B cell (primary cell): ENCODE measurements at regions not wholly inside any gene's neighbourhood (a gene's known extent, or its start where the extent isn't known, plus 50 kb on each side); places are given as distances from the start of the nearest gene placed in this dataset.

Experiments used
- CTCF ChIP-seq: fragments of 200-600 bp; IDR thresholded peaks from one replicate; pipeline ENCODE4 v1.8.0; 2022; ENCODE audit warnings: antibody characterized with exemption, mild to moderate bottlenecking
- EZH2 ChIP-seq: IDR thresholded peaks from 2 replicates; pipeline ENCODE4 v1.6.1; 2012; ENCODE audit warnings: borderline replicate concordance, low read depth, mild to moderate bottlenecking, moderate library complexity, low read length; ENCODE audit not compliant: insufficient read depth, poor library complexity, severe bottlenecking

DNA sequence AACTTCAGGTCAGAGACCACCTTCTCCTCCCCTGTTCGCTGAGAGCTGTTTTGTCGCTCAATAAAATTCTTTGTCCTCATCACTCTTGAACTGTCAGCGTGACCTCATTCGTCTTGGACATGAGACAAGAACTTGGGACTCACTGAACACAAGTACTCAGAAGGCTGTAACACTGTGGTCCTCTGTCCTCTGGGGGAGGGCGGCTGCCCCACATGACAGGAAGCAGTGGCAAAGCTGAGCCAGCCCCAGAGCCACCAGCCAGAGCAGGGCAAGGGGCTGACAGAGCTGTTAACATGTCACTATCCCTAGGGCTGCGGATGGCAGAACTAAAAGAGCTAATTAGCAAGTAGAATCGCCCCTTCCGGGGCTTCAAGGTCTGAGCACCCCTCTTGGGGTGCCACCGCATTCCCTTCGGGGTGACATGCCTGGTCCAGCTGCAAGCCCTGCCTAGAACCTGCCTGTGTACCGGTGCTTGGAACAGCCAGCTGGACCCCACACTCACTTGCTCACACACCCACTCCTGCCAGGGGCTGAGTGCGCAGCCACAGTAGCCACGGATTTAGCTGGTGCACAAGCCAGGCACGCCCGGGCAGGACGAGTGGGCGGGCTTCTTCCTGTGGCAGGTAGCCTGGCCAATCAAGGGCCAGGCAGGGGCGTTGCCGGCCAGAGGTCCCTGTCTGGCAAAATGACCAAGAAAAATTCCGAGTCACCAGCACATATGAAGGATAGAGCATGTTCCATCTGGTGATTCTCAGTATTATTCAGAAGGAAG lies 648.6 kb upstream of the AGA start:
- TF ChIP-seq EZH2, result no peak
- TF ChIP-seq CTCF, result no peak
